ENCODE measurements at regions not wholly inside any gene's neighbourhood (a gene's known extent, or its start where the extent isn't known, plus 50 kb on each side); places are given as distances from the start of the nearest gene placed in this dataset.
"Not testable (repeated sequence)": the region's sequence is repeated elsewhere in the genome, so short reads cannot be mapped to it uniquely, and the experiment has no call there.

DNA sequence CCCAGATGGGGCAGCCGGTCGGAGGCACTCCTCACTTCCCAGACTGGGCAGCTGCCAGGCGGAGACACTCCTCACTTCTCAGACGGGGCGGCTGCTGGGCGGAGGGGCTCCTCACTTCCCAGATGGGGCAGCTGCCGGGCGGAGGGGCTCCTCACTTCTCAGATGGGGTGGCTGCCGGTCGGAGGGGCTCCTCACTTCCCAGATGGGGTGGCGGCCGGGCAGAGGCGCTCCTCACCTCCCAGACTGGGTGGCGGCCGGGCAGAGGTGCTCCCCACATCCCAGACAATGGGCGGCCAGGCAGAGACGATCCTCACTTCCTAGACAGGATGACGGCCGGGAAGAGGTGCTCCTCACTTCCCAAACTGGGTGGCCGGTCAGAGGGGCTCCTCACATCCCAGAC lies 55.2 kb upstream of the DHRS4 start:
- not testable (repeated sequence) for H3K79me1 ChIP-seq (ENCODE audit: insufficient read depth, low read depth, low read length, poor library complexity, severe bottlenecking); H3K4me1 Mint-ChIP-seq; H4K91ac ChIP-seq (ENCODE audit: insufficient read length, low read depth, low read length); H2BK120ac ChIP-seq (ENCODE audit: low read depth, low read length, poor library complexity, severe bottlenecking); H3K56ac ChIP-seq (ENCODE audit: insufficient read length, low read depth, low read length); H4K5ac ChIP-seq (ENCODE audit: insufficient read length, low read depth, low read length); H3K18ac ChIP-seq (ENCODE audit: insufficient read length, low read depth, low read length); H3K23ac ChIP-seq (ENCODE audit: insufficient read length, low read depth, low read length); H3K9me3 ChIP-seq (ENCODE audit: control insufficient read depth, low read depth, low read length); H3K4me1 ChIP-seq (ENCODE audit: insufficient read depth, low read length); H3K4me2 ChIP-seq (ENCODE audit: insufficient read depth, insufficient read length, low read length); H2AFZ ChIP-seq (ENCODE audit: low read length); H3K27ac ChIP-seq (ENCODE audit: insufficient read length, low read depth, low read length); H3K14ac ChIP-seq (ENCODE audit: insufficient read depth, low read length); H3T11ph ChIP-seq (ENCODE audit: low read length); H2BK12ac ChIP-seq (ENCODE audit: insufficient read length, low read depth, low read length); H2BK20ac ChIP-seq (ENCODE audit: low read depth, low read length, poor library complexity, severe bottlenecking); H3K27ac Mint-ChIP-seq; H3K9ac ChIP-seq (ENCODE audit: extremely low read depth, insufficient read length, low read length); H2AK5ac ChIP-seq (ENCODE audit: insufficient read length, low read length); H3K27me3 ChIP-seq (ENCODE audit: insufficient read depth, low read length); H3K4me3 Mint-ChIP-seq; H2BK5ac ChIP-seq (ENCODE audit: insufficient read length, low read length); H4K8ac ChIP-seq (replicated peaks; ENCODE audit: insufficient read length, low read depth, low read length); H3K27me3 Mint-ChIP-seq (ENCODE audit: low read depth); H3K79me2 ChIP-seq (ENCODE audit: insufficient read depth, low read length); H3K4ac ChIP-seq (ENCODE audit: low read depth, low read length); H2BK15ac ChIP-seq (ENCODE audit: low read depth, low read length); H4K20me1 ChIP-seq (ENCODE audit: control insufficient read depth, insufficient read depth, insufficient read length); DNase-seq; H3K23me2 ChIP-seq (ENCODE audit: insufficient read length, low read depth, low read length, poor library complexity, severe bottlenecking)
- peaks cover 31 to 69% of the 10 kb centered on the region in 2 experiments for H3K9me3 Mint-ChIP-seq
- WGBS (ENCODE audit: extremely low coverage, insufficient read length, low lambda C conversion rate) = no CpG with 5 or more reads among the region's 20 CpGs
- H3K36me3 Mint-ChIP-seq (ENCODE audit: insufficient read depth in 1 of 3, low read depth in 3 of 3) = peaks cover 3 to 26% (median 4%) of the 10 kb centered on the region in 3 experiments; a peak in 5 of 7 replicates
